Body of pancreas (tissue), 4 donors: ENCODE measurements at regions not wholly inside any gene's neighbourhood (a gene's known extent, or its start where the extent isn't known, plus 50 kb on each side); places are given as distances from the start of the nearest gene placed in this dataset.

Experiments
- ATAC-seq: fragments of 150-250 bp; one replicate; pipeline ENCODE4 v1.9.1; 2016
- DNase-seq, 4 donors: peaks; one replicate each; pipeline ENCODE4 v3.0.0-alpha.2; 2019
- H3K27ac ChIP-seq, 4 donors: fragments of 200-600 bp; sonication (generic); 1 replicate in 3 of 4; 2 replicates in 1 of 4; pipeline versions ENCODE4 v1.5.1 to v1.6.1; 2016 to 2019; ENCODE audit warnings: mild to moderate bottlenecking in 1 of 4, mixed read lengths in 1 of 4, moderate library complexity in 1 of 4
- H3K27me3 ChIP-seq, 2 donors: fragments of 200-600 bp; sonication (generic); one replicate each; pipeline ENCODE4 v1.6.0; 2016; ENCODE audit warnings: mild to moderate bottlenecking in 1 of 2
- H3K36me3 ChIP-seq, 2 donors: fragments of 200-600 bp; sonication (generic); replicated peaks in 1 of 2; 2 replicates each; pipeline ENCODE4 v1.5.1; 2016; ENCODE audit warnings: low read depth in 2 of 2; ENCODE audit not compliant: insufficient read depth in 1 of 2
- H3K4me1 ChIP-seq: fragments of 200-600 bp; sonication (generic); one replicate; pipeline ENCODE4 v1.6.0; 2016
- H3K4me3 ChIP-seq, 2 donors: fragments of 200-600 bp; sonication (generic); 1 replicate in 1 of 2; 2 replicates in 1 of 2; pipeline ENCODE4 v1.5.1; 2016 to 2019
- H3K9me3 ChIP-seq, 3 donors: fragments of 200-600 bp; sonication (generic); 1 replicate in 2 of 3; 2 replicates in 1 of 3; pipeline ENCODE4 v1.5.1; 2016
- CTCF ChIP-seq, 7 experiments: fragments of 450-650 bp in 4 of 7; fragments of 200-600 bp in 3 of 7; sonication (generic) in 3 of 7; IDR thresholded peaks; one replicate each; pipeline ENCODE4 v1.5.1; 2016 to 2019; ENCODE audit warnings: antibody characterized with exemption in 7 of 7
- POLR2A ChIP-seq, 3 donors: fragments of 450-650 bp; IDR thresholded peaks; one replicate each; pipeline ENCODE4 v1.6.1; 2016; ENCODE audit warnings: antibody characterized with exemption in 3 of 3, mild to moderate bottlenecking in 2 of 3
- WGBS, 2 donors: methylation state at CpG; one replicate each; pipeline ENCODE4 v1.1.5; 2017; 5-methylcytosine and 5-hydroxymethylcytosine counted together
- intact Hi-C: fragments of 100-400 bp; cut with DNase I; formaldehyde crosslinking; loops from one replicate; pipeline ENCODE4 v1.15.1; 2023

GRCh38 chr14:100955201-100955600, 51.7 kb upstream of the RTL1 start:
- H3K27me3 ChIP-seq, result no peaks in the 10 kb centered on the region
- ATAC-seq (no peak), DNase-seq (no peak)
- no peak for TF ChIP-seq CTCF (IDR thresholded peaks at IDR 0.05)
- TF ChIP-seq POLR2A (IDR thresholded peaks at IDR 0.05), result no peak
- no peak overlapping the region for H3K4me3 ChIP-seq
- no peaks in the 10 kb centered on the region for H3K9me3 ChIP-seq
- intact Hi-C loops, result no loop called here
- WGBS, 2 donors, result 68 to 70% methylated on average over 2 of the region's 2 CpGs
- no peak overlapping the region for H3K27ac ChIP-seq
- no peaks in the 10 kb centered on the region for H3K4me1 ChIP-seq
- H3K36me3 ChIP-seq, result no peaks in the 10 kb centered on the region

- no peaks in the 10 kb centered on the region for H3K36me3 ChIP-seq
- ATAC-seq, result no peak
- no peak overlapping the region for H3K4me3 ChIP-seq
- H3K27me3 ChIP-seq, result no peaks in the 10 kb centered on the region
- H3K4me1 ChIP-seq, result no peaks in the 10 kb centered on the region
- no peak overlapping the region for H3K27ac ChIP-seq
- no peak for DNase-seq
- 35 to 46% methylated on average over 1 of the region's 1 CpG for WGBS, 2 donors
- intact Hi-C loops, result no loop called here
- H3K9me3 ChIP-seq, result no peaks in the 10 kb centered on the region
- no peak for TF ChIP-seq POLR2A (IDR thresholded peaks at IDR 0.05)
- TF ChIP-seq CTCF (IDR thresholded peaks at IDR 0.05), result no peak
These were observed 59.0 kb upstream of the RTL1 start for GRCh38 chr14:100962494-100962893.

GRCh38 chr14:100965296-100965695, 61.8 kb upstream of the RTL1 start:
- no peak for DNase-seq

GRCh38 chr14:100967178-100967577, 63.7 kb upstream of the RTL1 start:
- no peak for TF ChIP-seq POLR2A (IDR thresholded peaks at IDR 0.05)
- TF ChIP-seq CTCF (IDR thresholded peaks at IDR 0.05), result no peak
- no peak overlapping the region for H3K27ac ChIP-seq
- no peaks in the 10 kb centered on the region for H3K36me3 ChIP-seq
- ATAC-seq, result no peak
- H3K4me1 ChIP-seq, result no peaks in the 10 kb centered on the region
- intact Hi-C loops, result no loop called here
- H3K27me3 ChIP-seq, result no peaks in the 10 kb centered on the region
- H3K4me3 ChIP-seq, result no peak overlapping the region
- no peaks in the 10 kb centered on the region for H3K9me3 ChIP-seq
- no peak for DNase-seq
- WGBS, 2 donors, result 70 to 78% methylated on average over 3 of the region's 3 CpGs

More at GRCh38 chr14:100965296-100965695, 61.8 kb upstream of the RTL1 start:
- H3K36me3 ChIP-seq, result no peaks in the 10 kb centered on the region
- no peak for TF ChIP-seq POLR2A (IDR thresholded peaks at IDR 0.05)
- H3K27ac ChIP-seq, result no peak overlapping the region
- intact Hi-C loops, result no loop called here
- no peaks in the 10 kb centered on the region for H3K27me3 ChIP-seq
- no peaks in the 10 kb centered on the region for H3K9me3 ChIP-seq
- no peaks in the 10 kb centered on the region for H3K4me1 ChIP-seq
- no peak overlapping the region for H3K4me3 ChIP-seq
- no peak for ATAC-seq
- WGBS, 2 donors, result 83 to 90% methylated on average over 8 of the region's 8 CpGs

GRCh38 chr14:100967930-100968329, 64.4 kb upstream of the RTL1 start:
- no peak overlapping the region for H3K27ac ChIP-seq
- intact Hi-C loops, result no loop called here
- no peaks in the 10 kb centered on the region for H3K9me3 ChIP-seq
- no peaks in the 10 kb centered on the region for H3K36me3 ChIP-seq
- 70 to 75% methylated on average over 2 of the region's 2 CpGs for WGBS, 2 donors
- TF ChIP-seq POLR2A (IDR thresholded peaks at IDR 0.05) (no peak), CTCF (IDR thresholded peaks at IDR 0.05) (no peak)
- no peak overlapping the region for H3K4me3 ChIP-seq
- DNase-seq (no peak), ATAC-seq (no peak)
- no peaks in the 10 kb centered on the region for H3K4me1 ChIP-seq
- no peaks in the 10 kb centered on the region for H3K27me3 ChIP-seq
